ENCODE measurements at regions not wholly inside any gene's neighbourhood (a gene's known extent, or its start where the extent isn't known, plus 50 kb on each side); places are given as distances from the start of the nearest gene placed in this dataset.
A peak's percentile ranks its signal among the peaks of the same experiment; 100 is the strongest.
"Not testable (repeated sequence)": the region's sequence is repeated elsewhere in the genome, so short reads cannot be mapped to it uniquely, and the experiment has no call there.

GRCh38 chr1:148261684-148262083 is 109.6 kb upstream of the NBPF11 start:
- DNase-seq, result not testable (repeated sequence)

- DNase-seq, result not testable (repeated sequence)
These were observed 105.8 kb upstream of the NBPF11 start for GRCh38 chr1:148257886-148258285.

- peak; percentile 10 for DNase-seq
These were observed 102.7 kb upstream of the NBPF11 start for GRCh38 chr1:148254611-148255429.

- not testable (repeated sequence) for DNase-seq
These were observed 101.7 kb upstream of the NBPF11 start for GRCh38 chr1:148253808-148254207.

- not testable (repeated sequence) for DNase-seq
These were observed 96.7 kb upstream of the NBPF11 start for GRCh38 chr1:148248798-148249197.

- not testable (repeated sequence) for DNase-seq
These were observed 94.3 kb upstream of the NBPF11 start for GRCh38 chr1:148246258-148246861.

GRCh38 chr1:148245843-148246242 is 93.8 kb upstream of the NBPF11 start:
- DNase-seq, result not testable (repeated sequence)

- DNase-seq, result not testable (repeated sequence)
These were observed 93.4 kb upstream of the NBPF11 start for GRCh38 chr1:148245443-148245842.

- DNase-seq, result not testable (repeated sequence)
These were observed 81.2 kb upstream of the NBPF11 start for GRCh38 chr1:148233250-148233649.

- DNase-seq, result not testable (repeated sequence)
These were observed 76.8 kb upstream of the NBPF11 start for GRCh38 chr1:148228846-148229245.

GRCh38 chr1:148222399-148223159 is 70.5 kb upstream of the NBPF11 start:
- not testable (repeated sequence) for DNase-seq

- not testable (repeated sequence) for DNase-seq
These were observed 69.5 kb upstream of the NBPF11 start for GRCh38 chr1:148221593-148221992.

GRCh38 chr1:148219229-148219628 is 67.1 kb upstream of the NBPF11 start:
- DNase-seq, result not testable (repeated sequence)

GRCh38 chr1:148211191-148211590 is 59.1 kb upstream of the NBPF11 start:
- DNase-seq, result not testable (repeated sequence)

- not testable (repeated sequence) for DNase-seq
These were observed 58.5 kb upstream of the NBPF11 start for GRCh38 chr1:148210624-148211023.

- not testable (repeated sequence) for DNase-seq
These were observed 58.1 kb upstream of the NBPF11 start for GRCh38 chr1:148210166-148210565.

- not testable (repeated sequence) for DNase-seq
These were observed 49.9 kb upstream of the NBPF11 start for GRCh38 chr1:148202013-148202412.
